ENCODE measurements at regions not wholly inside any gene's neighbourhood (a gene's known extent, or its start where the extent isn't known, plus 50 kb on each side); places are given as distances from the start of the nearest gene placed in this dataset.

DNA sequence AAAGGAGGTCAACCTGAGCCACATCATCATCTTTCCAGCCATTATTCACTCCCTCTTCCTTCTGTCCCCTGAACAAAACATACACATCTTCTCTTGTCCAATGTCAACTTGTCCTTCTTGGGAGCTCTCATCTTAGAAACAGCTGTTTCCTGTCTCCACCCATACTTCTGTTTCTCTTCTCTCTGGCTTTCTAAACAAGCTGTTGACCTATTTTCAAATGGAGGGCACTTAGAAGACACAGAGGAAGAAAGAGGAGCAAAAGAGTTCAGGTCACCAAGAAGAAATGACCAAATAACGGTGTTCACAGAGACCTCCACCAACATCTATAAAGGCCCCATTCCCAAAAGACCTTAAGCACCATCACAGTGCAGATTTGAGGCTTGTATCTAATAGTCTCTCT lies 355.9 kb upstream of the HNRNPA3 start:
- Histone ChIP-seq H2AFZ (ENCODE audit: low read length) (no peak overlapping the region), H3K4me1 (ENCODE audit: insufficient read depth, low read length, poor library complexity, severe bottlenecking) (no peaks in the 10 kb centered on the region), H3K9me3 (ENCODE audit: low read length) (no peaks in the 10 kb centered on the region), H3K9me2 (ENCODE audit: insufficient read depth, low read length) (no peaks in the 10 kb centered on the region), H3K36me3 (ENCODE audit: insufficient read depth, low read length) (no peaks in the 10 kb centered on the region), H3K4me2 (ENCODE audit: low read length) (no peak overlapping the region), H3K79me2 (ENCODE audit: insufficient read depth, low read depth, low read length) (no peaks in the 10 kb centered on the region), H4K20me1 (ENCODE audit: insufficient read depth, low read length) (no peaks in the 10 kb centered on the region), H3K27ac (ENCODE audit: low read depth, low read length, poor library complexity, severe bottlenecking) (no peak overlapping the region), H3K4me3 (ENCODE audit: low read depth, low read length, poor library complexity, severe bottlenecking) (no peak overlapping the region)
- no TSS peak for BruUV-seq (replicated peaks)
- DNase-seq (ENCODE audit: low spot score), result no peak
- intact Hi-C loops (cut with micrococcal nuclease; ENCODE audit: unreplicated experiment), result no loop called here
- TF ChIP-seq, protein P1, sequence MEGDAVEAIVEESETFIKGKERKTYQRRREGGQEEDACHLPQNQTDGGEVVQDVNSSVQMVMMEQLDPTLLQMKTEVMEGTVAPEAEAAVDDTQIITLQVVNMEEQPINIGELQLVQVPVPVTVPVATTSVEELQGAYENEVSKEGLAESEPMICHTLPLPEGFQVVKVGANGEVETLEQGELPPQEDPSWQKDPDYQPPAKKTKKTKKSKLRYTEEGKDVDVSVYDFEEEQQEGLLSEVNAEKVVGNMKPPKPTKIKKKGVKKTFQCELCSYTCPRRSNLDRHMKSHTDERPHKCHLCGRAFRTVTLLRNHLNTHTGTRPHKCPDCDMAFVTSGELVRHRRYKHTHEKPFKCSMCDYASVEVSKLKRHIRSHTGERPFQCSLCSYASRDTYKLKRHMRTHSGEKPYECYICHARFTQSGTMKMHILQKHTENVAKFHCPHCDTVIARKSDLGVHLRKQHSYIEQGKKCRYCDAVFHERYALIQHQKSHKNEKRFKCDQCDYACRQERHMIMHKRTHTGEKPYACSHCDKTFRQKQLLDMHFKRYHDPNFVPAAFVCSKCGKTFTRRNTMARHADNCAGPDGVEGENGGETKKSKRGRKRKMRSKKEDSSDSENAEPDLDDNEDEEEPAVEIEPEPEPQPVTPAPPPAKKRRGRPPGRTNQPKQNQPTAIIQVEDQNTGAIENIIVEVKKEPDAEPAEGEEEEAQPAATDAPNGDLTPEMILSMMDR (conservative IDR thresholded peaks at IDR 0.05; ENCODE audit: low read length), result no peak
- no peak for TF ChIP-seq EZH2phosphoT487 (IDR thresholded peaks at IDR 0.05; ENCODE audit: borderline replicate concordance, low read depth, low read length)
- POLR2A ChIA-PET, result no interaction called here
- CTCF ChIA-PET (ENCODE audit: unreplicated experiment), result no interaction called here

DNA sequence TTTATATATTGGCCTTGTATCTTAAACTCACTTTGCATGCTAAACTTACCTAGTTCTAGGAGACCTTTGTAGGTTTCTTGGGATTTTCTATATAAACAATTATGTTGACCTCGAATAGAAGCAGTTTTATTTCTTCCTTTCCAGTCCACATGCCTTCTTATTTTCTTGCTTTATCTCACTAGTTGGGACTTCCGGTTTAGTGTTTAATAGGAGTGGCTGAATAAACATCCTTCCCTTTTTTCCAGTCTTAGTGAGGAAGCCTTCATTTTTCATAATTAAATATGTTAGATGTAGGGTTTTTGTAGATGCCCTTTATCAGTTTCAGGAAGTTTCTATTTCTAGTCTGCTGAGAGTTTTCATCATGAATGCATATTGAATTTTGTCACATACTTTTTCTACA lies 347.3 kb upstream of the HNRNPA3 start:
- H4K20me1 ChIP-seq (ENCODE audit: insufficient read depth, low read length), result no peaks in the 10 kb centered on the region
- H3K4me3 ChIP-seq (ENCODE audit: low read depth, low read length, poor library complexity, severe bottlenecking), result no peak overlapping the region
- no peaks in the 10 kb centered on the region for H3K4me1 ChIP-seq (ENCODE audit: insufficient read depth, low read length, poor library complexity, severe bottlenecking)
- H2AFZ ChIP-seq (ENCODE audit: low read length), result no peak overlapping the region
- no peak overlapping the region for H3K27ac ChIP-seq (ENCODE audit: low read depth, low read length, poor library complexity, severe bottlenecking)
- H3K9me3 ChIP-seq (ENCODE audit: low read length), result no peaks in the 10 kb centered on the region
- TF ChIP-seq, protein P1 (conservative IDR thresholded peaks at IDR 0.05; ENCODE audit: low read length), result no peak
- TF ChIP-seq EZH2phosphoT487 (IDR thresholded peaks at IDR 0.05; ENCODE audit: borderline replicate concordance, low read depth, low read length), result no peak
- H3K79me2 ChIP-seq (ENCODE audit: insufficient read depth, low read depth, low read length), result no peaks in the 10 kb centered on the region
- DNase-seq (ENCODE audit: low spot score), result no peak
- ChIA-PET CTCF (ENCODE audit: unreplicated experiment) (no interaction called here), POLR2A (no interaction called here)
- H3K4me2 ChIP-seq (ENCODE audit: low read length), result no peak overlapping the region
- no TSS peak for BruUV-seq (replicated peaks)
- H3K36me3 ChIP-seq (ENCODE audit: insufficient read depth, low read length), result no peaks in the 10 kb centered on the region
- H3K9me2 ChIP-seq (ENCODE audit: insufficient read depth, low read length), result no peaks in the 10 kb centered on the region
- intact Hi-C loops (cut with micrococcal nuclease; ENCODE audit: unreplicated experiment), result no loop called here

DNA sequence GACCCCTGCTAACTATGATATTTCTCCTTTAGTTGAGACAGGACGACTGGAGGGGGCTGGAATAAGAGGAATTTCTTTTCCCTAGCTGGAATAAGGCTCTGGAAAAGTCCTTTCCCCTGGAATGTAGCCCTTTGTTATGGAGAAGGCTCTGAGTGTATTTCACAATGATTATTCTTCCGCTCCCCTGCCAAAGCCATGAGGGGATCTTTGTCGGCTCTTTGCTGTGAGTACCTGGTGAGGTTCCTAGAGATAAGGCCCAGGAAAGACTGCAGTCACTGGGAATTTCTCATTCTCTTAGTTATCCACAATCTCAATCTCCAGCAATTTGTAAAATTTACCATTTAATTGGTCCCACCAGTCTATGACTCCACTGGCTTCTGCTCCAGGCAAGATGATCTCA lies 340.2 kb upstream of the HNRNPA3 start:
- intact Hi-C loops (cut with micrococcal nuclease; ENCODE audit: unreplicated experiment), result no loop called here
- Histone ChIP-seq H3K4me2 (ENCODE audit: low read length) (no peak overlapping the region), H3K4me1 (ENCODE audit: insufficient read depth, low read length, poor library complexity, severe bottlenecking) (no peaks in the 10 kb centered on the region), H3K9me2 (ENCODE audit: insufficient read depth, low read length) (no peaks in the 10 kb centered on the region), H3K36me3 (ENCODE audit: insufficient read depth, low read length) (no peaks in the 10 kb centered on the region), H4K20me1 (ENCODE audit: insufficient read depth, low read length) (no peaks in the 10 kb centered on the region), H3K9me3 (ENCODE audit: low read length) (no peaks in the 10 kb centered on the region), H3K27ac (ENCODE audit: low read depth, low read length, poor library complexity, severe bottlenecking) (no peak overlapping the region), H3K79me2 (ENCODE audit: insufficient read depth, low read depth, low read length) (no peaks in the 10 kb centered on the region), H2AFZ (ENCODE audit: low read length) (no peak overlapping the region), H3K4me3 (ENCODE audit: low read depth, low read length, poor library complexity, severe bottlenecking) (no peak overlapping the region)
- ChIA-PET POLR2A (no interaction called here), CTCF (ENCODE audit: unreplicated experiment) (no interaction called here)
- no TSS peak for BruUV-seq (replicated peaks)
- DNase-seq (ENCODE audit: low spot score), result no peak
- TF ChIP-seq, protein P1 (conservative IDR thresholded peaks at IDR 0.05; ENCODE audit: low read length), result no peak
- no peak for TF ChIP-seq EZH2phosphoT487 (IDR thresholded peaks at IDR 0.05; ENCODE audit: borderline replicate concordance, low read depth, low read length)
